ENCODE measurements at regions not wholly inside any gene's neighbourhood (a gene's known extent, or its start where the extent isn't known, plus 50 kb on each side); places are given as distances from the start of the nearest gene placed in this dataset.

DNA sequence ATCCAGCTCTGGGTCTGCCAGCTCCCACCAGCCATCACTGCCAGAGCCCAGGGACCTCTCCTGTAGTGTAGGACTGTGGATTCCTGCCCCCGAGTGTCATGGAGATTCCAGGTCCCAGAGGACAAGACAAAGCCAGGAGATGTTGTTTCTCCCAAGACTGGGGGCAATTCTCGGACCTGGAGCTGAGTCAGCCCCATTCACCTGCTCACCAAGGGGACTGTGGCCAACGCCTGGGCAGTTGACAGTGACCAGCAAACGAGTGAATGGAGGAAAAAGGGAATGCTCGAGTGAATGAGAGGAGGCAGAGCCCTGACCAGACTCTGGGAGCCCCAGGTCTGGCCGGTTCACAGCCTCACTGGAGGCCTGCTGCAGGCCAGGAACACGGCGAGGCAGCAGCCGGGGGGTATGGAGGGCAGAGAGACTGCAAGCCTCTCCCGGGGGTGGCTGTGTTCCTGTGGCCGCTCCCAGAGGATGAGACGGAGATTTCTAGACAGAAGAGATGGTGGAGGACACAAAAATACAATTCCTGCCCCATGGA, 61.3 kb upstream of the PRR5 start:
- TF ChIP-seq PRRX2 (CRISPR knock-in tag; IDR thresholded peaks at IDR 0.05): no peak
- TF ChIP-seq, protein P1, sequence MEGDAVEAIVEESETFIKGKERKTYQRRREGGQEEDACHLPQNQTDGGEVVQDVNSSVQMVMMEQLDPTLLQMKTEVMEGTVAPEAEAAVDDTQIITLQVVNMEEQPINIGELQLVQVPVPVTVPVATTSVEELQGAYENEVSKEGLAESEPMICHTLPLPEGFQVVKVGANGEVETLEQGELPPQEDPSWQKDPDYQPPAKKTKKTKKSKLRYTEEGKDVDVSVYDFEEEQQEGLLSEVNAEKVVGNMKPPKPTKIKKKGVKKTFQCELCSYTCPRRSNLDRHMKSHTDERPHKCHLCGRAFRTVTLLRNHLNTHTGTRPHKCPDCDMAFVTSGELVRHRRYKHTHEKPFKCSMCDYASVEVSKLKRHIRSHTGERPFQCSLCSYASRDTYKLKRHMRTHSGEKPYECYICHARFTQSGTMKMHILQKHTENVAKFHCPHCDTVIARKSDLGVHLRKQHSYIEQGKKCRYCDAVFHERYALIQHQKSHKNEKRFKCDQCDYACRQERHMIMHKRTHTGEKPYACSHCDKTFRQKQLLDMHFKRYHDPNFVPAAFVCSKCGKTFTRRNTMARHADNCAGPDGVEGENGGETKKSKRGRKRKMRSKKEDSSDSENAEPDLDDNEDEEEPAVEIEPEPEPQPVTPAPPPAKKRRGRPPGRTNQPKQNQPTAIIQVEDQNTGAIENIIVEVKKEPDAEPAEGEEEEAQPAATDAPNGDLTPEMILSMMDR (IDR thresholded peaks at IDR 0.05): no peak

All from WTC11 (cell line).